GM12875 (cell line): ENCODE measurements at regions not wholly inside any gene's neighbourhood (a gene's known extent, or its start where the extent isn't known, plus 50 kb on each side); places are given as distances from the start of the nearest gene placed in this dataset.

Source experiments
- H3K4me3 ChIP-seq: one replicate; pipeline ENCODE4 v1.5.1; 2011; ENCODE audit warnings: low read depth, low read length, control low read depth
- CTCF ChIP-seq: IDR thresholded peaks from 2 replicates; pipeline ENCODE4 v1.5.1; 2011; ENCODE audit warnings: low read depth, mild to moderate bottlenecking, control low read depth, inconsistent platforms, low read length, moderate library complexity, borderline replicate concordance; ENCODE audit not compliant: insufficient read depth

GRCh38 chr16:73725156-73725555 lies 571.5 kb upstream of the PSMD7 start:
- H3K4me3 ChIP-seq: no peak overlapping the region
- TF ChIP-seq CTCF: no peak

DNA sequence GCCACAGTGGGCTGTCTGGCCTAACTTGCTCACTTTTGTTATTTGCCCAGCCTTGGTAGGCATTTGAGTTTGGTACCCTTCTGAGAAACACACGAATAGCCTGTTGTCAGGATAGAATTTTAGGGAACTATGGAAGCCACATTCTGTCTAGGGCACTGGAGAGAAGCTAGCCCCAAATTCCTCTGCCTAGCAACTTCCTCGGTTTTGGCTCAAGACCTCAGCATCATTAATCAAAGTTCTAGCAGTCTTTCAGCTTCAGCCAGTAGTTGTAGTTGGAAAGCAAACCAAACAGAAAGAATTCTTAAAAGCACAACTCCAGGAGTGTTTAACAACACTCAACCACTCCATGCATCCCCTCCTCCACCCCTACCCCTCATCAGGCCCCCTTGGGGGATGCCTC lies 572.1 kb upstream of the PSMD7 start:
- no peak for TF ChIP-seq CTCF
- no peak overlapping the region for H3K4me3 ChIP-seq

- TF ChIP-seq CTCF: no peak
These were observed 579.2 kb upstream of the PSMD7 start for GRCh38 chr16:73717266-73717974.

DNA sequence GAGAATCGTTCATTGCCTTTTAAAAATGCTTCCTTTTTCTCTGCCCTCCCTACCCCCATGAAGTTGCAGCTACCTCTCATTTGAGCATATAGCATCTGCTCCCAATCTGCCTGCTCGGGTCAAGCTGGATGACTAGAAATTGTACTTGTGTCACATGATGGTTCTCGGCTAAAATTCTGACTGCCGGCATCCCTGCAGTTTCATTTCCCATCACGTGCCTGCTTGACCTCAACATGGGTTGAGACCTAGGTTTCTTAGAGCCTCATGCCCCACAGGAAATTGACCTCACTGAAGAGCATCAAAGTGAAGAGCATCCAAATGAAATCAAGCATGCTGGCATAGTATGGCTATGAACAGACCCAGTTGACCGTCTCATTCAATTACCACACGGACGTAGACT lies 581.6 kb upstream of the PSMD7 start:
- no peak overlapping the region for H3K4me3 ChIP-seq
- no peak for TF ChIP-seq CTCF

More at GRCh38 chr16:73717266-73717974, 579.2 kb upstream of the PSMD7 start:
- H3K4me3 ChIP-seq: no peak overlapping the region

DNA sequence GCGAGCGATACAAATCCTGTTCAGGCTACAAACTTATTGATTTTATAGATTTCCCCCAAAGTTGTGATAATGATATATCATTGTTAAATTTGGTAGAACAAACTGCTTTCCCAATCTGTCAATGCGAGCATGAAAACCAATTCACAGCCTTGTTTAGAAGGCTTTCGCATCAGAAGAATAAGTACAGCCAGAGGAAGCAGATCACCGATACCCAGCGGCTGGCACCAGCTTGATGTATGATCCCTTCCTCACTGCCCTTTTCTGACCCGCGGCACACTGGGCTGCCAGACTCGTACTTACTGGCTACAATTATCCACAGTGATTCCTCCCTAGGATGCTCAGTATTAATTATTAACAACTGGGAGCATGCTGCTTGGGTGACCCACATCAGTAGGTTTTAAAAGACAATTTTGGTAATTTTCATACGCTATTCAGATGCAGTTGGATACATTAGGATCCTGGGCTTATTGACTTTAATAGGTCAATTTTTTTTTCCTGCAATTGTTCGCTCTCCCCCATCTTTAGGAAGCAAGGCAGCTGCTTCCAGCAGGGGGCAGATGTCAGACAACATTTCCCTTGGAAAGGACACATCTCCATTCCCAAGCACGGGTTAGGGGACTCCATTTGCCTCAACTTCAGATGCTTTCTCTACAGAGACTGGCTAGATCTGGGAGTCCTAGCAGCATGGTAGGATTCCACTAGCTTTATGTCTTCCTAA lies 582.7 kb upstream of the PSMD7 start:
- no peak overlapping the region for H3K4me3 ChIP-seq
- peak; percentile 18; the same call in 1 of the 2 replicates for TF ChIP-seq CTCF

DNA sequence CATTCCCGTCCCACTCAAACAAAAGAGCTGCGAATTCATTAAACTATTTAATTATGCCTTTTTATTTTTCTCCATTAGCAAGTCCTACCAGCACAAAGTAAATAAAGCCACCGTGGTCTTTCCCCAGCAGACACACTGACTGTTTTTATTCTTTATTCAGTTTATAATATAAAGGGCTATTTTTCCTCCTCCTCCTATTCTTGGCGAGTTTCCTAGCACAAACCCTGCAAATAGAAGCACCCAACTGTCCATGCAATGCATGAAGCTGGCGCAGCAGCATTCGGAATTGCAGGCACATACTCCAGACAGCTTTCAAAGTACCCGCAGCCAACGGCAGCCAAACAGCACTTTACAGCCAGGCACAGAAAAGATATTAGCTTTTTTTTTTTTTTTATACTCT lies 583.4 kb upstream of the PSMD7 start:
- TF ChIP-seq CTCF: no peak
- no peak overlapping the region for H3K4me3 ChIP-seq
